Natural killer cell (primary cell): ENCODE measurements at regions not wholly inside any gene's neighbourhood (a gene's known extent, or its start where the extent isn't known, plus 50 kb on each side); places are given as distances from the start of the nearest gene placed in this dataset.
"Not testable (repeated sequence)": the region's sequence is repeated elsewhere in the genome, so short reads cannot be mapped to it uniquely, and the experiment has no call there.

Experiments
- ATAC-seq, 3 donors: fragments of 150-1000 bp in 2 of 3; fragments of 200-7000 bp in 1 of 3; cut with Tn5 transposase; 1 replicate in 1 of 3; 2 replicates in 2 of 3; pipeline ENCODE4 v1.10.0; 2021; ENCODE audit warnings: mild to moderate bottlenecking in 2 of 3, moderate library complexity in 2 of 3
- DNase-seq, 2 donors: peaks; one replicate each; pipeline versions ENCODE4 v3.0.0 to v3.0.0-alpha.2; 2013 to 2021; ENCODE audit warnings: mixed read lengths in 1 of 2
- H3K27ac ChIP-seq: one replicate; pipeline ENCODE4 v1.5.1; 2013; ENCODE audit warnings: mild to moderate bottlenecking, low read length
- H3K27me3 ChIP-seq: one replicate; pipeline ENCODE4 v1.6.1; 2013; ENCODE audit warnings: low read length; ENCODE audit not compliant: control insufficient read depth, insufficient read depth
- H3K36me3 ChIP-seq: one replicate; pipeline ENCODE4 v1.6.1; 2013; ENCODE audit warnings: low read length; ENCODE audit not compliant: control insufficient read depth, insufficient read depth
- H3K4me1 ChIP-seq: one replicate; pipeline ENCODE4 v1.6.1; 2013; ENCODE audit warnings: low read length; ENCODE audit not compliant: control insufficient read depth, insufficient read depth
- H3K4me3 ChIP-seq: one replicate; pipeline ENCODE4 v1.5.1; 2013; ENCODE audit warnings: low read length
- H3K9me3 ChIP-seq: one replicate; pipeline ENCODE4 v1.6.1; 2013; ENCODE audit warnings: low read length; ENCODE audit not compliant: control insufficient read depth, insufficient read depth
- H3K27ac Mint-ChIP-seq, 2 donors: one replicate each; pipeline ENCODE4 v1.8.0; 2022; ENCODE audit warnings: mild to moderate bottlenecking in 2 of 2, mixed read lengths in 2 of 2, moderate library complexity in 1 of 2
- H3K27me3 Mint-ChIP-seq, 2 donors: one replicate each; pipeline ENCODE4 v1.8.0; 2022; ENCODE audit warnings: low read depth in 2 of 2, mixed read lengths in 2 of 2
- H3K36me3 Mint-ChIP-seq: one replicate; pipeline ENCODE4 v1.8.0; 2022; ENCODE audit warnings: mixed read lengths
- H3K4me1 Mint-ChIP-seq, 2 donors: one replicate each; pipeline ENCODE4 v1.8.0; 2022; ENCODE audit warnings: mixed read lengths in 2 of 2
- H3K4me3 Mint-ChIP-seq: one replicate; pipeline ENCODE4 v1.8.0; 2022; ENCODE audit warnings: mild to moderate bottlenecking, moderate library complexity, mixed read lengths
- H3K9me3 Mint-ChIP-seq, 2 donors: one replicate each; pipeline ENCODE4 v1.8.0; 2022; ENCODE audit warnings: mixed read lengths in 2 of 2
- WGBS: methylation state at CpG from one replicate; pipeline ENCODE4 v1.1.7; 2013; ENCODE audit warnings: missing lambda C conversion rate; ENCODE audit not compliant: insufficient coverage; 5-methylcytosine and 5-hydroxymethylcytosine counted together
- intact Hi-C: fragments of 100-400 bp; cut with micrococcal nuclease; formaldehyde crosslinking; loops from one replicate; pipeline ENCODE4 v1.14.2; 2022
- TF ChIP-seq, protein P1 (sequence below): fragments of 200-600 bp; IDR thresholded peaks from one replicate; pipeline ENCODE4 v1.8.0; 2022; ENCODE audit warnings: antibody characterized with exemption

DNA sequence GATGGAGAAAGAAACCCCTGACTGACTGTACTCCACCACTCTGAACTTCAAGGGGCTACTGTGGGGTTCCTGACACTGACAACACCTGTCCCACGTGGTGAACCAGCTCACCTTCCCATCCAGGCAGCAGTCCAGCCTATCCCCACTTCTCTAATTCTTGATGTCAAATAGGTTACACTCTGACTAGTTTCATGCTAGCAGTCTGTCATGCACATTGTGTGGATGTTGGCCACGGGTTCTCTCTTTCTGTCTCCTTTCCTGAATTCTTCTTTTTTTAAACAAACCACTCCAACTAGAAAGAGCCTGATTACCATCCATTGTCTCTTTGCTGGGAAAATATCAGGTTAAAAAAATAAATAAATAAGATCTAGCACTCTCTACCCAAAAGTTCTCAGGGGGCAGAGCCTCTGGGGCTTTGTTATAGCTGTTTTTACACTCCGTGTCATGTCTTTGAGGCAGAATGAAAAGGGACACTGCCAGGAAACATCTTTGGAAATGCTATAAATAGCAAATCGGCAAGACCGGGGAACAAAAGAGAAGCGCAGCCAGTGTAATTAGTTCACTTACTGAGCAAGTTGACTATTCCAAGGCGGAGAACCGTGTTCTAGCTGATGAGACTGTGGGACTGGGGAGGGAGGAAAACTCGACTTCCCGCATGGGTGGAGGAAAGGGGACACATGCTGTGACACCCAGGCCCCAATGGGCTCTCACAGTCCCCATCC lies 356.1 kb downstream of the OMA1 start:
- Mint-ChIP-seq H3K27me3 (peaks cover 0 to 7% of the 10 kb centered on the region in 2 donors), H3K36me3 (no peaks in the 10 kb centered on the region), H3K4me3 (no peak overlapping the region), H3K4me1 (no peaks in the 10 kb centered on the region), H3K27ac (no peak overlapping the region), H3K9me3 (no peaks in the 10 kb centered on the region)
- no peaks in the 10 kb centered on the region for H3K27me3 ChIP-seq
- whole genome bisulfite sequencing: 68% methylated on average over 10 of the region's 10 CpGs
- no peaks in the 10 kb centered on the region for H3K9me3 ChIP-seq
- ATAC-seq: no peak
- no peak overlapping the region for H3K27ac ChIP-seq
- intact Hi-C loops: no loop called here
- no peak overlapping the region for H3K4me3 ChIP-seq
- DNase-seq: no peak
- H3K36me3 ChIP-seq: no peaks in the 10 kb centered on the region
- TF ChIP-seq, protein P1, sequence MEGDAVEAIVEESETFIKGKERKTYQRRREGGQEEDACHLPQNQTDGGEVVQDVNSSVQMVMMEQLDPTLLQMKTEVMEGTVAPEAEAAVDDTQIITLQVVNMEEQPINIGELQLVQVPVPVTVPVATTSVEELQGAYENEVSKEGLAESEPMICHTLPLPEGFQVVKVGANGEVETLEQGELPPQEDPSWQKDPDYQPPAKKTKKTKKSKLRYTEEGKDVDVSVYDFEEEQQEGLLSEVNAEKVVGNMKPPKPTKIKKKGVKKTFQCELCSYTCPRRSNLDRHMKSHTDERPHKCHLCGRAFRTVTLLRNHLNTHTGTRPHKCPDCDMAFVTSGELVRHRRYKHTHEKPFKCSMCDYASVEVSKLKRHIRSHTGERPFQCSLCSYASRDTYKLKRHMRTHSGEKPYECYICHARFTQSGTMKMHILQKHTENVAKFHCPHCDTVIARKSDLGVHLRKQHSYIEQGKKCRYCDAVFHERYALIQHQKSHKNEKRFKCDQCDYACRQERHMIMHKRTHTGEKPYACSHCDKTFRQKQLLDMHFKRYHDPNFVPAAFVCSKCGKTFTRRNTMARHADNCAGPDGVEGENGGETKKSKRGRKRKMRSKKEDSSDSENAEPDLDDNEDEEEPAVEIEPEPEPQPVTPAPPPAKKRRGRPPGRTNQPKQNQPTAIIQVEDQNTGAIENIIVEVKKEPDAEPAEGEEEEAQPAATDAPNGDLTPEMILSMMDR: no peak
- H3K4me1 ChIP-seq: no peaks in the 10 kb centered on the region

DNA sequence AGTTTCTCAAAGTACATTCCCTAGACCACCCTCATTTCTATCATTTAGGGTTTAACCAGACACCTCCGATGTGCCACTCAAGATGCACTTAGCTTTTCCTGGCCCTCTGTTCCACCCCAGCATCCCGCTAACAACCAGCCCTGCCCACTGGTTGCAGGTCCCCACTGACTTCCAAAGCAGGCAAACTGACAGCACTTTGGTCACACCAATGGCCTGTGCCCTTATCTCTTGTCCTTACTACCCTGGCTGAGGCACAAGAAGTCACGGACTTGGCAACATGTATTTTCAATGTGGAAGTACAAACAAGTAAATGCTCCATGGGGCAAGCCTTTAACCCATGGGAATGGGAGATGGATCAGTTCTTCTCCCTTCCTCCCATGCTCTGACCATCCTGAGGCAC lies 357.1 kb downstream of the OMA1 start:
- H3K4me1 Mint-ChIP-seq: no peaks in the 10 kb centered on the region
- Histone ChIP-seq H3K9me3 (no peaks in the 10 kb centered on the region), H3K36me3 (no peaks in the 10 kb centered on the region), H3K4me3 (no peak overlapping the region), H3K27me3 (no peaks in the 10 kb centered on the region), H3K27ac (no peak overlapping the region), H3K4me1 (no peaks in the 10 kb centered on the region)
- WGBS: 87% methylated on average over 3 of the region's 3 CpGs
- peaks cover 4 to 7% of the 10 kb centered on the region in 2 donors for H3K27me3 Mint-ChIP-seq
- H3K27ac Mint-ChIP-seq: no peak overlapping the region
- ATAC-seq (no peak), DNase-seq (no peak)
- no peak overlapping the region for H3K4me3 Mint-ChIP-seq
- intact Hi-C loops: no loop called here
- H3K9me3 Mint-ChIP-seq: no peaks in the 10 kb centered on the region
- no peaks in the 10 kb centered on the region for H3K36me3 Mint-ChIP-seq
- TF ChIP-seq, protein P1: no peak

DNA sequence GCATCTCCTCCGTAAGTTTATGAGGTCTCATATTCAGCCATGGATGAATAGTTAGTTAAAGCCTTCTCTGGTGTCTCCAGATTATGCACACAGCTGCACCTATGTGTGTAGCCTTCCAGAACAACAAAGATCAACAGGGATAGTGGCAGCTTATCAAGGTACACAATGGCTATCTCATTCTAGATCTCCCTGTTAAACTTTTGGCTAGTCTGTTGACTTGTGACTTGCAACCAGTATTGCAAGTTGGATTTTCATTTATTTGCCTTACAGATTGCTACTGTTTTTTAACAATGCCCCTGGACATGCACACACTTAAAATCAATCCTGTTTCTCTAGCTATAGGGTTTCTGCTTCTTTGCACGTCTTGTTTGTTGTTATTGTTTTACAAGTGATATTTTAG lies 363.2 kb downstream of the OMA1 start:
- Mint-ChIP-seq H3K36me3 (no peaks in the 10 kb centered on the region), H3K4me3 (no peak overlapping the region), H3K9me3 (peaks cover 2 to 4% of the 10 kb centered on the region in 2 donors), H3K4me1 (no peaks in the 10 kb centered on the region), H3K27me3 (peaks cover 13 to 19% of the 10 kb centered on the region in 2 donors), H3K27ac (no peak overlapping the region)
- intact Hi-C loops: no loop called here
- DNase-seq (no peak), ATAC-seq (no peak)
- Histone ChIP-seq H3K27me3 (peaks cover 2% of the 10 kb centered on the region), H3K36me3 (no peaks in the 10 kb centered on the region), H3K4me3 (no peak overlapping the region), H3K27ac (no peak overlapping the region), H3K9me3 (no peaks in the 10 kb centered on the region), H3K4me1 (no peaks in the 10 kb centered on the region)
- 100% methylated on average over 2 of the region's 2 CpGs for WGBS
- TF ChIP-seq, protein P1: no peak

DNA sequence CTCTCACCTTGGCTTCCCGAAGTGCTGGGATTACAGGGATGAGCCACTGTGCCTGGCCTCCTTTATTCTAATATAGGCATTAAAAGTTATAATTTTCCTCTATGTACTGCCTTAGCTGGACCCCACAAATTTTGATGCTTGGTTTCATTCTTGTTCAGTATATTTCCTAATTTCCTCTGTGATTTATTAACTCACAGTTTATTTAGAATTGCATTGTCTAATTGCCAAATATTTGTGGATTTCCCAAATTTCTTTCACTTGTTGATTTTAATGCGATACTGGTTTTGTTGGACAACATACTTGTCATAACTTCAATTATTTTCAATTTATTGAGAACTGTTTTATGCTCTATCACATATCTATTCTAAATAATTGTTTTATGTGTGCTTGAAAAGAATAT lies 366.0 kb downstream of the OMA1 start:
- Histone ChIP-seq H3K27me3 (peaks cover 2% of the 10 kb centered on the region), H3K4me3 (no peak overlapping the region), H3K9me3 (no peaks in the 10 kb centered on the region), H3K27ac (no peak overlapping the region), H3K4me1 (no peaks in the 10 kb centered on the region), H3K36me3 (no peaks in the 10 kb centered on the region)
- peaks cover 2 to 4% of the 10 kb centered on the region in 2 donors for H3K9me3 Mint-ChIP-seq
- 100% methylated on average over 2 of the region's 2 CpGs for WGBS
- no peak overlapping the region for H3K27ac Mint-ChIP-seq
- TF ChIP-seq, protein P1: no peak
- H3K4me3 Mint-ChIP-seq: no peak overlapping the region
- H3K36me3 Mint-ChIP-seq: no peaks in the 10 kb centered on the region
- DNase-seq (no peak), ATAC-seq (no peak)
- peaks cover 9 to 19% of the 10 kb centered on the region in 2 donors for H3K27me3 Mint-ChIP-seq
- H3K4me1 Mint-ChIP-seq: no peaks in the 10 kb centered on the region
- intact Hi-C loops: no loop called here

DNA sequence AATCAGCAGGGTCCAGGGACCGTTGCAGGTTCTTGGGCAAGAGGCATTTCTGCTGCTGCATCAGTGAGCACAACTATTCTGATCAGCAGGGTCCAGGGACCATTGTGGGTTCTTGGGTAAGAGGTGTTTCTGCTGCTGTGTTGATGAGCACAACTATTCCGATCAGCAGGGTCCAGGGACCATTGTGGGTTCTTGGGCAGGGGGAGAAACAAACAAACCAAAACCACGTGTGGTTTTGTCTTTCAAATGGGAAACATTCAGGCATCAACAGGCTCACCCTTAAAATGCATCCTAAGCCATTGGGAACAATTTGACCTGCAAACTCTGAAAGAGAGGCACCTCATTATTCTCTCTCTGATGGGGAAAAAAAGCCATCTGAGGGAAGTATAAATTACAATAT lies 377.4 kb downstream of the OMA1 start:
- ATAC-seq, DNase-seq, H3K4me3 ChIP-seq, H3K27ac ChIP-seq, H3K4me1 Mint-ChIP-seq, H3K9me3 Mint-ChIP-seq, H3K27ac Mint-ChIP-seq, H3K36me3 Mint-ChIP-seq, H3K27me3 Mint-ChIP-seq, H3K9me3 ChIP-seq, H3K36me3 ChIP-seq, H3K27me3 ChIP-seq, H3K4me1 ChIP-seq, H3K4me3 Mint-ChIP-seq: not testable (repeated sequence)
- WGBS: 69% methylated on average over 3 of the region's 3 CpGs
- intact Hi-C loops: loop anchor here (10.0 kb wide), 1 partner anchor 1344 kb away; no protein-coding TSS in a partner anchor
